ENCODE measurements at regions not wholly inside any gene's neighbourhood (a gene's known extent, or its start where the extent isn't known, plus 50 kb on each side); places are given as distances from the start of the nearest gene placed in this dataset.

DNA sequence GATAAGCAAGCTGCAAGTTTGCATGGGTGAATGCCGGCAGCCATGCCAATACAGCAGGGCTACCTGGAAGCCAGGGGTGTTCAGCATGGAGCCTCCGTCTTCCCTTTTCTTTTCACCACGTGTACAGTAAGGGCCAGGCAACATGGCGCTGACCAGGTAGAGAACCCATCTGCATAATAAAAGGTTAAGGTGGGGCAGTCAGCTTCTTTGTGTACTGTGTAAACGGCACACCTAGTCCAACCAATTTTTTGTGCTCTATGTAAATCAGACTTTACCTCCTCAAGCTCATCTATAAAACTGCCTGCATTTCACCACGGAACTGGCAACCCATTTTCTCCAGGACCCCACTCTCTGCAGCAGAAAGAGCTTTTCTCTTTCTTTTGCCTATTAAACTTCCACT, 286.8 kb upstream of the VCX3A start:
- H3K4me3 ChIP-seq (ENCODE audit: low read length) = no peak overlapping the region
- H3K9ac ChIP-seq (ENCODE audit: low read length) = no peak overlapping the region
- H3K4me1 ChIP-seq (ENCODE audit: control insufficient read depth, insufficient read depth, low read length) = no peaks in the 10 kb centered on the region
- no peak overlapping the region for H3K27ac ChIP-seq (ENCODE audit: low read depth, low read length)
- no peaks in the 10 kb centered on the region for H3K27me3 ChIP-seq (ENCODE audit: control insufficient read depth, insufficient read depth, low read length)
- H3K36me3 ChIP-seq (ENCODE audit: control insufficient read depth, insufficient read depth, low read length) = no peaks in the 10 kb centered on the region

DNA sequence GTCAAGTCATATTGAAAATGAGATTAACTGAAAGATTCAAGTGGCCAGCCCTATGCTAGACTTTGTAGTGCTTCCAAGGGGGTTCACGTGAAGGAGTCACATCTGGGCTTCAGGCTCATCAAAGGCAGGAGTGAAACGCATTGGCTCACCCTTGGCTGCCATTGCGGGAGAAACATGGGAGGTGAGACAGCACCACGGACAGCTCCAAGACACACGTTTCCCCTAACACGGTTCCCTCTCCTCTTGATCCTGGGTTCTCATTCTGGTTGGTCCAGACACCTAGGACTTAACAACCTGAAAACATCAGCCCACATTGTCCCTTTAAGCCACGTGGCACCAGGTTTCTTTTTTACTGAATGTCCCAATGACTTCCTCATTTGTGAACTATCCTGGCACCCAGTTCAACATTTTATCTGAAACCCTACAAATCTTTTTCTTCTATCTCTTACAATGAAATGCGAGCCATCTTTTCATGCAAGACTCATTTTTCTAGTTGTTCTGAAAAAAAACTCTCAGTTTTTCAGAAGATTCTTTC, 279.0 kb upstream of the VCX3A start:
- Histone ChIP-seq H3K4me3 (ENCODE audit: low read length) (no peak overlapping the region), H3K27me3 (ENCODE audit: control insufficient read depth, insufficient read depth, low read length) (no peaks in the 10 kb centered on the region), H3K9ac (ENCODE audit: low read length) (no peak overlapping the region), H3K36me3 (ENCODE audit: control insufficient read depth, insufficient read depth, low read length) (no peaks in the 10 kb centered on the region), H3K27ac (ENCODE audit: low read depth, low read length) (no peak overlapping the region), H3K4me1 (ENCODE audit: control insufficient read depth, insufficient read depth, low read length) (no peaks in the 10 kb centered on the region)

DNA sequence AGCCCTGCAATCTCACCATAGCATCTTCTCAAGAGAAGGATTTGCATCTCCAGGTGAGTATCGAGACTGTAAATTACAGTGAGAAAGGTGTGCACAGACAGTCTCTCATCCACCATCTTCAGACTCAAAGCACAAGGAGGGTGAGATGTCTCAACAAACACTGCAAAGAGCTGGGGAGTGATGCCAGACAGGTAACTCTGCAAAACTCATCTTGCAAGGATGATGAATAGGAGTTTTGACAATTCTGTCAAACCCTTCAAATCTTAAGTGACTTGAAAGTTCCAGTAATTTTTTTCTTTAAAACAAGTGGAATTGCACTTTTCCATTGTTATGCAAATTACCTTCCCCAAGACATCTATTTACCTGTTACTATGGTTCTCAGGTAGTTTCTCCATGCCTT, 277.2 kb upstream of the VCX3A start:
- Histone ChIP-seq H3K9ac (ENCODE audit: low read length) (no peak overlapping the region), H3K36me3 (ENCODE audit: control insufficient read depth, insufficient read depth, low read length) (no peaks in the 10 kb centered on the region), H3K27ac (ENCODE audit: low read depth, low read length) (no peak overlapping the region), H3K4me3 (ENCODE audit: low read length) (no peak overlapping the region), H3K27me3 (ENCODE audit: control insufficient read depth, insufficient read depth, low read length) (no peaks in the 10 kb centered on the region), H3K4me1 (ENCODE audit: control insufficient read depth, insufficient read depth, low read length) (no peaks in the 10 kb centered on the region)

DNA sequence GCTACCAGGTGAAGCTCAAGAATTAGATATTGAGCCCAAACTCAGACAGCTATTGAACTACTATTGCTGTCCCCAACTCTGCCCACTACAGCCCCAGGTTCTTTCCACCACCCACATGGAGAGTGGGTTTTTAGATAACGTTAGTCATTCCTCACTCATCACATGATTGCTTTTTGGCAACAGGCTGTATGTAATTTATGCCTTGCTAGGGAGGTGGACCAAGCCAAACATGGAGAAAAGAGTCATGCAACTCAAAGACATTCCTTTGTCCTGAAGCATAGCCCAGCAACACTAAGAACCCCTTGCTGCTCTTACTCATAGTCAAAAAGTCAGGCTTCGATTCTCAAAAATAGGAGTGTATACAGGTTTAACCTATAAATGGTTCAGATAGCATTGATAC, 275.9 kb upstream of the VCX3A start:
- H3K27me3 ChIP-seq (ENCODE audit: control insufficient read depth, insufficient read depth, low read length) = no peaks in the 10 kb centered on the region
- H3K4me3 ChIP-seq (ENCODE audit: low read length) = no peak overlapping the region
- no peak overlapping the region for H3K27ac ChIP-seq (ENCODE audit: low read depth, low read length)
- H3K9ac ChIP-seq (ENCODE audit: low read length) = no peak overlapping the region
- H3K4me1 ChIP-seq (ENCODE audit: control insufficient read depth, insufficient read depth, low read length) = no peaks in the 10 kb centered on the region
- H3K36me3 ChIP-seq (ENCODE audit: control insufficient read depth, insufficient read depth, low read length) = no peaks in the 10 kb centered on the region

DNA sequence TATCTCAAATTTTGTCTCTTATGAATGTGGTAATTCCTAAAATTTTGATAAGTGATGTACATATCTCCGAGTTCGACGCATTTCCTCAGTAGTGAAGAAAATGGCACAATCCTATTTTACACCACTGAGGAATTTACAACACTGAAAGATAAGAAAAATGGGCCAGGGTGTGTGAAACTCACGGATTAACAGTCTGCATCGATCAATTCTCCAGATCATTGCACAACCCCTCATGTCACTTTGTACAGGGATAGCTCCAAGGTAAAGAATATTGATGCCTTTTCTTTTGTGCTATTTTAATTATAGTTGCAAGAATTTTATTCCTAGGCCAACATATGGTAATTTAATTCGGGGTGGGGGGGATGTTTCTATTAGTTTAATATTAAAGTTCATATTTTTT, 268.7 kb upstream of the VCX3A start:
- H3K4me3 ChIP-seq (ENCODE audit: low read length) = no peak overlapping the region
- no peaks in the 10 kb centered on the region for H3K27me3 ChIP-seq (ENCODE audit: control insufficient read depth, insufficient read depth, low read length)

DNA sequence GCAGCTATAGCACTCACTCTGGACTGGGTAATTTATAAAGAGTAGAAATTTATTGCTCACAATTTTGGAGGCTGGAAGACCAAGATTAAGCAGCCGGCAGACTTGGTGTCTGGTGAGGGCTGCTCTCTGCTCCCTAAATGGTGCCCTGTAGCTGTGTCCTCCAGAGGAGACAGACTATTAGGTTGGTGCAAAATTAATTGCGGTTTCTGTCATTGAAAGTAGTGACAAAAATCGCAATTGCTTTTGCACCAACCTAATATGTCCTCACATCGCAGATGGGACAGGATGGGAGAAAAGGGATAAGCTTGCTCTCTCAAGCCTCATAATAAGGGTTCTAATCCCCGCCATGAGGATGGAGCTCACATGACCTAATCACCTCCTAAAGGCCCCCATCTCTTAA, 258.1 kb upstream of the VCX3A start:
- no peak overlapping the region for H3K27ac ChIP-seq (ENCODE audit: low read depth, low read length)
- no peaks in the 10 kb centered on the region for H3K27me3 ChIP-seq (ENCODE audit: control insufficient read depth, insufficient read depth, low read length)
- H3K36me3 ChIP-seq (ENCODE audit: control insufficient read depth, insufficient read depth, low read length) = no peaks in the 10 kb centered on the region
- no peaks in the 10 kb centered on the region for H3K4me1 ChIP-seq (ENCODE audit: control insufficient read depth, insufficient read depth, low read length)
- no peak overlapping the region for H3K4me3 ChIP-seq (ENCODE audit: low read length)
- no peak overlapping the region for H3K9ac ChIP-seq (ENCODE audit: low read length)

More for the DNA sequence above, 268.7 kb upstream of the VCX3A start:
- Histone ChIP-seq H3K36me3 (ENCODE audit: control insufficient read depth, insufficient read depth, low read length) (no peaks in the 10 kb centered on the region), H3K27ac (ENCODE audit: low read depth, low read length) (no peak overlapping the region), H3K9ac (ENCODE audit: low read length) (no peak overlapping the region), H3K4me1 (ENCODE audit: control insufficient read depth, insufficient read depth, low read length) (no peaks in the 10 kb centered on the region)

DNA sequence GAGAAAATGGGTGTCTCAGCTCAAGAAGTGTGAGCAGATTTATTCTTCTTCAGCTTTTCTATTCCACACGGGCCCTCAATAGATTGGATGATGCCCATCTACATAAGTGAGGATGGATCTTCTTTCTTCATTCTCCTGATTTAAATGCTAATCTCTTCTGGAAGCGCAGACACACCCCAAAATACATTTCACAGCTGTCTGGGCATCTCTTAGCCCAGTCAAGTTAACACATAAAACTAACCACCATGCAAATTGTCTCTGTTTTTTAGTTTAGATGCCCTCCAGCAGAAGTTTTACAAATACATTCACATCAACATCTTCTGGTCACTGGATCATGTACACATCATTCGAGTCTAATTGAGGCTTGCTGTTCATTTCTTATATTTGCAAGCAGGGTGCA, 249.0 kb upstream of the VCX3A start:
- Histone ChIP-seq H3K36me3 (ENCODE audit: control insufficient read depth, insufficient read depth, low read length) (no peaks in the 10 kb centered on the region), H3K4me3 (ENCODE audit: low read length) (no peak overlapping the region), H3K27ac (ENCODE audit: low read depth, low read length) (no peak overlapping the region), H3K27me3 (ENCODE audit: control insufficient read depth, insufficient read depth, low read length) (no peaks in the 10 kb centered on the region), H3K4me1 (ENCODE audit: control insufficient read depth, insufficient read depth, low read length) (no peaks in the 10 kb centered on the region), H3K9ac (ENCODE audit: low read length) (no peak overlapping the region)

DNA sequence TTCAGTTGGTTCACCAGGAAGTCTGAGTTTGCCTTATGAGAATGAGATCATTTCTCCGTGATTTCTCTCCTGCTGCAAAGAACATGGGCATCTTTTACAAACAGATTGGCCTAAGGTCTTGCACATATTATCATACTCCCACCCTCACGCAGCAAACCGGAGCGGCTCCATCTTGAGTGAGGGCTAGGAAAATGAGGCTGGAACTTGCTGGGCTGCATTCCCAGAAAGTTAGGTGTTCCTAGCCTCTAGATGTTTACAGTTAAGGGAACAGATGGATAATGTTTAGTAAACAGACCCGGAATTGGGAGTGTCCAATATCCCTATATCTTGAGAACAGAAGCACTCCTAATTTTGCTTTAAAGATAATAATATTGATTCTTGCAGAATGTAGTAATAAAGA, 247.9 kb upstream of the VCX3A start:
- no peak overlapping the region for H3K27ac ChIP-seq (ENCODE audit: low read depth, low read length)
- H3K4me1 ChIP-seq (ENCODE audit: control insufficient read depth, insufficient read depth, low read length) = no peaks in the 10 kb centered on the region
- no peaks in the 10 kb centered on the region for H3K27me3 ChIP-seq (ENCODE audit: control insufficient read depth, insufficient read depth, low read length)
- H3K36me3 ChIP-seq (ENCODE audit: control insufficient read depth, insufficient read depth, low read length) = no peaks in the 10 kb centered on the region
- H3K9ac ChIP-seq (ENCODE audit: low read length) = no peak overlapping the region
- H3K4me3 ChIP-seq (ENCODE audit: low read length) = no peak overlapping the region

DNA sequence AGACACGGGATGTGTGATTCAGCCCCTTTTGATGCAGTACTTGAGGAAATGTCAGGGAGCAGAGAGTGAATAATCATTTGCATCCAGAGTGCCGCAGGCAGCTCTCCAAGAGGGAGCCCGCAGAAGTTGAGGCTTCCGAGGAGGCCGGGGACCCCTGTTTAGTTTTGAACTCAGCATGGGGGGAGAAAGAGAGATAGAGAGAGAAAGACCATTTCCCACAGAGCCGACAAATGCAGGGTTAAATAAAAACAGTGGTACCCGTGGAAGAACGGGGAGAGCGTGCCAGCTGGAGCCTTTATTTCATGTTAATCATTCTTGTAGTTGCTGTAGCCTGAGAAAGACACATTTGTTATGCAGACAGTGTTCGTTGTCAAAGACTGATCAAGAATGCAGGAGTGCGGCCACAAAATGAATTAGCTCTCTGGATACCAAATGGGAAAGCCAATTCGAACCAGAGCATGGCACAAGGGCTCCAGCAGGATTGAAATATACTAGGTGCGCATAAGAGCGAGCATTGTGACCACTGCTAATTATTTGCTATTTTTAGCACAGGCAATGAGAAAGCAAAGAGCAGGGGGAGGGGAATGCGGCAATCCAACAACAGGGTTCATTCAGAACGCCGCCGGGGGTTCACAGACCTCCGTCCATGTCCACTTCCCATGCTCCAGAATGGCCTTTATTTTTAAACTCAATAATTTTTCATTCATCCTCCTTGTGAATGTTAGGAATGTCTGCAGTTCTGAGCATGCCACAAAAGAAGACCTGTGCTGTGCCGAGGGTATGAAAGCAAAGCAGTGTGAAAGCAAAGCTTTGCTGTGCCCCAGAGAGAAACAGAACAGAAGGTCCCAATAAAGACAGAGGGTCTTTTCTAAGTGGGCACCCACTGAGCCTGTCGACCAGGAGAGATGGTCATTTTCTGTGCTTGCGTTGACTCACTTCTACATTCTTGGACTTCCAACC, 243.9 kb upstream of the VCX3A start:
- no peaks in the 10 kb centered on the region for H3K36me3 ChIP-seq (ENCODE audit: control insufficient read depth, insufficient read depth, low read length)
- no peak overlapping the region for H3K9ac ChIP-seq (ENCODE audit: low read length)
- no peak overlapping the region for H3K27ac ChIP-seq (ENCODE audit: low read depth, low read length)
- no peaks in the 10 kb centered on the region for H3K27me3 ChIP-seq (ENCODE audit: control insufficient read depth, insufficient read depth, low read length)
- H3K4me3 ChIP-seq (ENCODE audit: low read length) = no peak overlapping the region
- H3K4me1 ChIP-seq (ENCODE audit: control insufficient read depth, insufficient read depth, low read length) = no peaks in the 10 kb centered on the region

DNA sequence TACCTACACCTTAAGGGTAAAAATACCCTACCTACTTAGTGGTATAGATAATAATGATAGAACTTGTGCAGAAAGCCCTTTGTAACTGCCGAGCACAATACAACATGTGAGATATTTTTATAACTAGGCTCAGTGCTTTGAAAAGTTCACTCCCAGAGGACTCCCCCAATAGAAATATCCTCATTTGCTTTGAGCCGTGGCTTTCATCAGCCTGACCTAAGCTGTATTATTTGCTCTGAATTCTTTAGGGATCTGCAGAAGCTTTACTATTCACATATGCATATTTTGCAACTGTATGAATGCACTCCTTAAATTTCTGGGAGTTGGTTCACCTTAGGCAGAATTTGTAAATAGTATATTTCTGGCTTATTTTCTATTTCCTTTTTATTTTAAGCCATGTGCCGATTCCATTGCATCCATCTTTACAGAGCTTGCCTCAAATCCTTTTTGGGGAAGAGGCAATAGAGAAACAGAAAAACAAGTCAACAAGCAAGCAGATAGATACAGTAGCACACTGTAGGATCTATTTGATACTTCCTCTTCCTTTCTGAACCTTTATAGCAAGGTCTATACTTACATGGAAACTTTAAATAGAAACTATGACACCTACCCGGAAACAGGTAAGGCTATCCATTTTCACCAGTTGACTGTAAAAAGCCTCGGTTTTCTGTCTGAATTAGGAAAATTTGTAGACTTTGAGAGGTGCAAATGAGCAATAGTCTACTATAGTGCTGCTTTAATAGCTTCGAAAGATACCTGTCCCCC, 242.5 kb upstream of the VCX3A start:
- H3K4me3 ChIP-seq (ENCODE audit: low read length) = no peak overlapping the region
- no peak overlapping the region for H3K27ac ChIP-seq (ENCODE audit: low read depth, low read length)
- H3K9ac ChIP-seq (ENCODE audit: low read length) = no peak overlapping the region
- no peaks in the 10 kb centered on the region for H3K4me1 ChIP-seq (ENCODE audit: control insufficient read depth, insufficient read depth, low read length)
- H3K36me3 ChIP-seq (ENCODE audit: control insufficient read depth, insufficient read depth, low read length) = no peaks in the 10 kb centered on the region
- no peaks in the 10 kb centered on the region for H3K27me3 ChIP-seq (ENCODE audit: control insufficient read depth, insufficient read depth, low read length)

DNA sequence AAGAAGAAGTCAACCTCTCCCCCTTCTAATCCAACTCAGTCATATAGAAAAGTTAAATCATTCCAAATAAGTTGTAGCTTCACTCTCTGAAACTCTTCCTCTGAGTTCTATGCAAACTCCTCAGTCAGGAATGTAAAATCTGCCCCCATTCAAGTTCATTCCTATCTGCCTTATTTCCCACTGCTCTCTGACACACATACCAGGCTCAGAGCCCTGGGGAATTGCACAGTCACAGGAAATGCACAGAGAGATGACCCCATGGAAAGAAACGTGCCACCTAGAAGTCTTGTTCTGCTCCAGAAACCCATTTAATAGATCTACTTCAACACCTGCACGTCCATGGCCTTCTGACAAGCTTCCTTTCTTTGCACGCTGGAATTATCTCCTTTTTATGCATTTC, 236.0 kb upstream of the VCX3A start:
- no peaks in the 10 kb centered on the region for H3K36me3 ChIP-seq (ENCODE audit: control insufficient read depth, insufficient read depth, low read length)
- no peaks in the 10 kb centered on the region for H3K4me1 ChIP-seq (ENCODE audit: control insufficient read depth, insufficient read depth, low read length)
- no peaks in the 10 kb centered on the region for H3K27me3 ChIP-seq (ENCODE audit: control insufficient read depth, insufficient read depth, low read length)
- H3K27ac ChIP-seq (ENCODE audit: low read depth, low read length) = no peak overlapping the region
- H3K4me3 ChIP-seq (ENCODE audit: low read length) = no peak overlapping the region
- no peak overlapping the region for H3K9ac ChIP-seq (ENCODE audit: low read length)

DNA sequence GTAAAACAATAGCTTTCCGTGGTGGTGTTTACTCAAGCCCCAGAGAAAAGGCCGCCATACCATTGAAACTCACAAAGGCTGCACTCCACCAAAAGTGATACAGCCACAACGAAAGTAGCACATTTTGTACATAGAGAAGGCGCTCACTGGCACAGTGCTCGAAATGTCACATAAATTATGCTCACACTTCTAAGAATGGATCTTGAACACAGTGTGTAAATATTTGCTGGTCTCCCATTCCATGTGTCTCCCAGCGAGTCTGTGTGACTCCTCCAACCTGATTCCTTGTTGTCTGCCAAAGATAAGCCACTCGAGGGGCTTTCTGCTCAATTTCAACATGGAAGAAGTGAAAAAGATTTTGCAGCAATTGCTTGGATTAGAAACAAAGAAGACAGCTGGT, 234.0 kb upstream of the VCX3A start:
- H3K4me1 ChIP-seq (ENCODE audit: control insufficient read depth, insufficient read depth, low read length) = no peaks in the 10 kb centered on the region
- no peaks in the 10 kb centered on the region for H3K27me3 ChIP-seq (ENCODE audit: control insufficient read depth, insufficient read depth, low read length)
- H3K9ac ChIP-seq (ENCODE audit: low read length) = no peak overlapping the region
- H3K36me3 ChIP-seq (ENCODE audit: control insufficient read depth, insufficient read depth, low read length) = no peaks in the 10 kb centered on the region
- H3K4me3 ChIP-seq (ENCODE audit: low read length) = no peak overlapping the region
- H3K27ac ChIP-seq (ENCODE audit: low read depth, low read length) = no peak overlapping the region
